ENCODE measurements at regions not wholly inside any gene's neighbourhood (a gene's known extent, or its start where the extent isn't known, plus 50 kb on each side); places are given as distances from the start of the nearest gene placed in this dataset.

DNA sequence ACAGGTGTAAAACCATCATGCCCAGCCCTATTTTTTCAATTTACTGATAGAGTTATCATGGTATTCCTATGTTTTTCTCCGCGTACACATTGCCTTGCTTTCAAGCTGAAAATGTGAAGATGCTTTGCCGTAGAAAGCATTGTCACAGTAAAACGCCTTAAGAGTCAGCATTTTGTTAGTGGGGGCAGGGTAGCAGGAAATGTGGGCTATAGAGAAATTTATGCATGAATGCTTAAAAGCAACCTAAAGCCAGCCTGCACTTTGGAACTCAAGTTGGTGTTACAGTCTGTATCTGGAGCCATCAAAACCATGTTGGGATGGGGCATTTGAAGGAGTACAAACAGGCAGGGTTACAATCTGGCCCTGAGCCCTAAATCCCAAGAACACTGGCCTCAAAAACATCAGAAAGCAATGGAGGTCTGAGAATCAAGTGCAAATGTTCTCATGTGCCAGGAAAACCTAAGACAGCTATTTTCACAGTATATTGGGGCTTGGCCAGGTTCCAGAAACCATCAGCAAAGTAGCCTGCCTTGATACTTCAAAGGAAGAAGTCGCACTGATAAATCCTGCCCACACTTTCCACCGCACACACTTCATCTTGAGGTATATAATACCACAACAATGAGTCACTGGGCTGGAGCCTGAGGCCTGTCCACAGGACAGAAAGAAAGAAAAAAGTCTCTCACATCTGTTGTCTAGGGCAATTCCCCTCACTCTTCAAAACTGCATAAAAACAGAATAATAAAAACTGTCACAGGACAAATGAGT is 313.8 kb downstream of the ENC1 start:
- peak; percentile 76 for DNase-seq (ENCODE audit: low spot score)
- Mint-ChIP-seq H3K27me3 (peaks cover 29 to 33% of the 10 kb centered on the region in 2 donors), H3K4me1 (ENCODE audit: low read depth in 2 of 2) (peaks cover 19 to 23% of the 10 kb centered on the region in 2 donors), H3K36me3 (no peaks in the 10 kb centered on the region), H3K4me3 (peak overlapping the region; percentile 51), H3K9me3 (no peaks in the 10 kb centered on the region), H3K27ac (no peak overlapping the region)
- ATAC-seq, result peak; percentile 96 to 97

DNA sequence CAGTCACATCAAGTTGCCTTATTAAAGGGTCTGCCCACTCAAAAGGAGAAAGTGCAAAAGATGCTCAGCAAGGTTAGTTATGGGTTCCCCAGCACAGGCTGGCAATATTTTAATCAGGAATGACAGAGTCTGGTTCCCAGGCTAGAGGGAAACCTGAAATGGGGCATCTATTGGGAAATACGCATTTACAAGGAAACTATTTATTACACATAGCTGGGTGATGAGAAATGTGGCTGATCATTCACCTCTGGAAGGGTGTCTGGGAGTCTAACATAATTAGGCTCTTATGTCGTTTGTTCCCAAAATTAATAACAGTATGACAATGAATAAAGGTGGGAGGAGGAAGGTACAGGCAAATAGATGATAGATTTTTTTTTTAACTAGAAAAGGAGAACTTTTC is 314.7 kb downstream of the ENC1 start:
- peaks cover 33 to 36% of the 10 kb centered on the region in 2 donors for H3K27me3 Mint-ChIP-seq
- H3K9me3 Mint-ChIP-seq, result no peaks in the 10 kb centered on the region
- H3K4me3 Mint-ChIP-seq, result peak overlapping the region; percentile 40
- no peaks in the 10 kb centered on the region for H3K36me3 Mint-ChIP-seq
- ATAC-seq (no peak), DNase-seq (ENCODE audit: low spot score) (no peak)
- peaks cover 19 to 23% of the 10 kb centered on the region in 2 donors for H3K4me1 Mint-ChIP-seq (ENCODE audit: low read depth in 2 of 2)
- H3K27ac Mint-ChIP-seq, result peak overlapping the region in 1 of 2 donors; percentile 8

DNA sequence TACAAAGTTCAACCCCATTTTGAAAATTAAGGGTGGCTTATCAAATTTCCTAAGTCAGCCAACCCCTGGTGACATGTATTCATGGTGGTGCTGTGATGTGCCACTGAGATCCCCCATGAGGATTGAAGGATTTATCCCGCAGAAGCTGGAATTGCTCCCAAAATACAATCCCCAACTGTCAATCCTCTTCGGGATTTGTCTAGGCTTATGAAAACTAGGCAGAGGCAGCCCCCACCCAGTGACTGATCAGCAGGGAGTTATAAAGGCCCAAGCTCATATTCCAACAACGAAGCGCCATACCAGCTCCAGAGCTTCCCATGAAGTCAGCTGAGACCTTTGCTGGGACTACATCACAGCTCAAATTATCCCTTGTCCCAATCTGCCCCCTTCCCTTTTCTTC is 316.0 kb downstream of the ENC1 start:
- ATAC-seq (no peak), DNase-seq (ENCODE audit: low spot score) (no peak)
- no peaks in the 10 kb centered on the region for H3K36me3 Mint-ChIP-seq
- no peak overlapping the region for H3K27ac Mint-ChIP-seq
- no peak overlapping the region for H3K4me3 Mint-ChIP-seq
- peaks cover 38 to 42% of the 10 kb centered on the region in 2 donors for H3K27me3 Mint-ChIP-seq
- H3K4me1 Mint-ChIP-seq (ENCODE audit: low read depth in 2 of 2), result peaks cover 20 to 23% of the 10 kb centered on the region in 2 donors
- H3K9me3 Mint-ChIP-seq, result no peaks in the 10 kb centered on the region

DNA sequence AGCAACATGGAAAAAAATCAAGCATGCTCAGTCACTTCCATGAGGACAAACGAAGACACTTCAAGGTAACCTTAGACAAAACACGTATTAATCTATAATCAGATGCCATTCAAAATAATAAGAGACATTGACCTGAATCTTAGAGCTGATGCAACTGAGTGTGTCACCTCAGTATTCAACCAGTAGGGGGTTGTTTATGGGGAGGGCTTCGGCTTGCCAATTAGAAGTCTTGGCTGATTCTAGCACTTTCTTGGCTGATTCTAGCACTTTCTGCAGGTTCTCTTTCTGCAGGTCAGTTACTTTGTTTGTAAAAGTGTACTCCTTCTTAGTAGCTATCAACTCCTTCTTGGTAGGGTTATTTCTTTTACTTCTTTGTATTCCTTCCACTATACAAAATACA is 317.6 kb downstream of the ENC1 start:
- Mint-ChIP-seq H3K36me3 (no peaks in the 10 kb centered on the region), H3K27ac (no peak overlapping the region), H3K9me3 (no peaks in the 10 kb centered on the region), H3K27me3 (peaks cover 38 to 42% of the 10 kb centered on the region in 2 donors), H3K4me1 (ENCODE audit: low read depth in 2 of 2) (peaks cover 23 to 28% of the 10 kb centered on the region in 2 donors), H3K4me3 (no peak overlapping the region)
- DNase-seq (ENCODE audit: low spot score), result no peak
- ATAC-seq, result no peak

DNA sequence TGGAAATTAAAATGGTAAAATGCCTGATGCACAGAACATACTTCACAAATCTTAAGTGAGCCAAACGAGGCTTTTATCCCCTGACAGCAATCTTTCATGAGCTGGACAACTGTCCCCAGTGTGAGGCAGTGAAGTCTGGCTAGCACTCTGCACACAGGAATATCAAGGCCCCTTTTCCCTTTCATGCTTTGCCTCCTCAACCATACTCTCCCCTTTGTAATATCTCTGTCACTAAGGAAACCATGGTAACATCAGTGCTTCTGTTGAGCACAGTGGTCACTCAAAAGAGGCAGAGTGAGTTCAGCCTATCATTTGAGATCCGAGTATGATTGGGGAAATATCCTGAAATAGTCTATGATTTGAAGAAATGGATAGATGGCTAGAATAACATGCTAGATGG is 318.3 kb downstream of the ENC1 start:
- Mint-ChIP-seq H3K9me3 (no peaks in the 10 kb centered on the region), H3K36me3 (no peaks in the 10 kb centered on the region), H3K27me3 (peaks cover 41 to 42% of the 10 kb centered on the region in 2 donors), H3K27ac (no peak overlapping the region), H3K4me3 (no peak overlapping the region), H3K4me1 (ENCODE audit: low read depth in 2 of 2) (peaks cover 18 to 23% of the 10 kb centered on the region in 2 donors)
- ATAC-seq (no peak), DNase-seq (ENCODE audit: low spot score) (no peak)

DNA sequence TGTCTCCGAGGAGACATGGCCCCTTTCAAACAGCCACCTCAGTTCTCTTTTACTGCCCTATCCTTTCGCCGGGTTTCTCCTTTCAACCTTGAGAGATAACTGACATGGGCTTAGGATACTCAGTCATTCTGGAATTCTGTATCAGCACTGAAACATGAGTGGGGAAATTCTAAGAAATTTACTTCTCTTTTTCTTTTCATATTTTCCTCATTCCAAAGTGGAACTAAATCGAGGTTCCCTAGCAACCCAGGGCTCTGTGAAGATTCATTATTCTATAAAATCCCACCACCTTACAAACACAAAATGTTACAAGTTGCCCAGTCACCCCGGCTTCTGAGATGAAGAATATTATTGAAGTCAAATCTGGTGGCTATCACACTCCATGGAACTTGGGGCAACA is 319.2 kb downstream of the ENC1 start:
- ATAC-seq (no peak), DNase-seq (ENCODE audit: low spot score) (no peak)
- H3K4me1 Mint-ChIP-seq (ENCODE audit: low read depth in 2 of 2), result peaks cover 11 to 15% of the 10 kb centered on the region in 2 donors
- H3K4me3 Mint-ChIP-seq, result no peak overlapping the region
- H3K9me3 Mint-ChIP-seq, result no peaks in the 10 kb centered on the region
- H3K27me3 Mint-ChIP-seq, result peaks cover 42 to 44% of the 10 kb centered on the region in 2 donors
- no peak overlapping the region for H3K27ac Mint-ChIP-seq
- no peaks in the 10 kb centered on the region for H3K36me3 Mint-ChIP-seq

DNA sequence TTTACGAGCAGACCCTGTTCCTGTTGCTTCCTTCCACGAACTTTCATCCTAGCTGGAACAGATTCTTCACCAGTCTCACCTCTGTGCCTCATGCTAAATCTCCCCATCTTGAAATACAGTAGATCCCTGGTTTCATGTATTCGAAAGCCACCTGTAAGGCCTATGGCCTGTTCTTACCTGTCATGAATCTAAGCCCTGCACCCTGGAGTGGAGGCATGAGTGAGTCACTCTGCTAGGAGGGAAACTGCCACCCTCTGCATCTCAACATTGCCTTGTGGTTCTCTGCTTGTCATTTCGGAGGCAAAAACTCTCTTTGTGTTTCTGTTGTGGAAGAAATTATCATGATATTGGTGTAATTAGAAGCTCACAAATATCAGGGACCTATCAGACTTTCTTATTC is 320.0 kb downstream of the ENC1 start:
- H3K4me3 Mint-ChIP-seq, result no peak overlapping the region
- DNase-seq (ENCODE audit: low spot score), result no peak

DNA sequence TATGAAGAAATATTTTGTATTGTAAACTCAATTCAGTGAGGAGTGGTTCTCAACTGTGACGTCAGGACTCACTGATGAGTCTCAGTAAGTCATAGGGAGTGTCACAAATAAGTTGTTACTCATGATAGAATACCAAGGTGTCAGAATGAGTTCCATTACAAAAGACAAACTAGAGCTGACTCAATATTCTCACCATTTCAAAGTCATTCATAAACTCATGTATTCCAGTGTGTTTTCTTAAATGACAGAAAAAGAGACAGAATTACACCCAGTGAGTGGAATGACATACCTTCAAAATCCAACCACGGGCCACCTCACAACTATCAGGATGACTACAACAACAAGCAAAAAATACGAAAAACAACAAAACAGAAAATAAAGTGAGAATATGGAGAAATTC is 321.5 kb downstream of the ENC1 start:
- no peak for DNase-seq (ENCODE audit: low spot score)
- Mint-ChIP-seq H3K27me3 (peaks cover 36 to 47% of the 10 kb centered on the region in 2 donors), H3K9me3 (no peaks in the 10 kb centered on the region), H3K4me1 (ENCODE audit: low read depth in 2 of 2) (peaks cover 6 to 8% of the 10 kb centered on the region in 2 donors), H3K4me3 (no peak overlapping the region), H3K36me3 (no peaks in the 10 kb centered on the region), H3K27ac (no peak overlapping the region)
- ATAC-seq, result peak; percentile 54 to 79

More for the DNA sequence above, 320.0 kb downstream of the ENC1 start:
- H3K27ac Mint-ChIP-seq, result no peak overlapping the region
- H3K36me3 Mint-ChIP-seq, result no peaks in the 10 kb centered on the region
- peaks cover 8% of the 10 kb centered on the region in 2 donors for H3K4me1 Mint-ChIP-seq (ENCODE audit: low read depth in 2 of 2)
- ATAC-seq, result no peak
- peaks cover 38 to 42% of the 10 kb centered on the region in 2 donors for H3K27me3 Mint-ChIP-seq
- H3K9me3 Mint-ChIP-seq, result no peaks in the 10 kb centered on the region

DNA sequence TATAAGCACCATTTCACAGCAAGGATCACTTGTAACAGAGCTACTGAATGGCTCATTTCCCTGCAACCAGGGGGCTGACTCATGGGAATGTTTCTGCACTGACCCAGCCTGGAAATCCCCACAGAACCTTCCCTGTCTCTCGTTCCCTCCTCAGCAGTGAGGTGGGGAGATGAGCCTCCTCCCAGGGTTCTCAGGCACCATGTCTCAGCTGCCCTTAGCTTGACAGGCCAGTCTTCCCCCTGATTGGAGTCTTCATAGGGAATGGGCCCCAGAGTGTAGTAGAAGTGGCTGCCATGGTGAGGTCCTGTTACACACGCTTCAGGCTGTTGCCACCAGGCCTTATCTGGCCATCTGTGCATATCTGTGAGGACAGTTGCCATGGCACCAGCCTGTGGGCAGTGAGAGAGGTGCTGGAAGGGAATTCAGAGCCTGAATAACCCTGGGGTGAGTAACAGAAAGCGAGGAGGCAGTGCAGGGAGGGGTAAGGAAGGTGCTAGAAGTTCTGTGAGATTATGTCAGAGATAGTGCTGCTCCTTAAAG is 324.4 kb downstream of the ENC1 start:
- ATAC-seq (peak; percentile 52 to 69), DNase-seq (ENCODE audit: low spot score) (no peak)
- H3K27ac Mint-ChIP-seq, result no peak overlapping the region
- no peak overlapping the region for H3K4me3 Mint-ChIP-seq
- no peaks in the 10 kb centered on the region for H3K9me3 Mint-ChIP-seq
- H3K4me1 Mint-ChIP-seq (ENCODE audit: low read depth in 2 of 2), result peaks cover 6 to 8% of the 10 kb centered on the region in 2 donors
- H3K36me3 Mint-ChIP-seq, result no peaks in the 10 kb centered on the region
- peaks cover 37 to 46% of the 10 kb centered on the region in 2 donors for H3K27me3 Mint-ChIP-seq

DNA sequence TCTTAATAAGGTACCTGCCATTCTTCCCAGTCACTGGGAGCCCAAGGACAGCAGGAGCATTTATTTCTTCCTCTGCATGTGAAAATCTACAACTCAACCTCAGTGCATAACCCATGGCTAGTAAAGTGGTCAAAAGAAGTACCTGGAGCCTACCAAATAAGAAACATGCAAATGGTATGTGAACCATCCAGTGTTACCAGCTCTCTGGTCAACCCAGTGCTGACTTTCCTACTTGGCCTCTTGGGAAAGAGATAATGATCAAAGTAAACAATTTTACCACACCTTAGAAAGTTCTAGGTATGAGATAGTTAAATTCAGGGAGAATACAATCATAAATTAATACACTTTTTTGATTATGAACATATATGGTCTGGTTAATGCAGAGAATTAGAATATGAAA is 325.6 kb downstream of the ENC1 start:
- H3K4me1 Mint-ChIP-seq (ENCODE audit: low read depth in 2 of 2), result peaks cover 6 to 8% of the 10 kb centered on the region in 2 donors
- no peaks in the 10 kb centered on the region for H3K9me3 Mint-ChIP-seq
- DNase-seq (ENCODE audit: low spot score) (no peak), ATAC-seq (no peak)
- H3K27me3 Mint-ChIP-seq, result peaks cover 30 to 41% of the 10 kb centered on the region in 2 donors
- H3K36me3 Mint-ChIP-seq, result no peaks in the 10 kb centered on the region
- no peak overlapping the region for H3K27ac Mint-ChIP-seq
- H3K4me3 Mint-ChIP-seq, result no peak overlapping the region

DNA sequence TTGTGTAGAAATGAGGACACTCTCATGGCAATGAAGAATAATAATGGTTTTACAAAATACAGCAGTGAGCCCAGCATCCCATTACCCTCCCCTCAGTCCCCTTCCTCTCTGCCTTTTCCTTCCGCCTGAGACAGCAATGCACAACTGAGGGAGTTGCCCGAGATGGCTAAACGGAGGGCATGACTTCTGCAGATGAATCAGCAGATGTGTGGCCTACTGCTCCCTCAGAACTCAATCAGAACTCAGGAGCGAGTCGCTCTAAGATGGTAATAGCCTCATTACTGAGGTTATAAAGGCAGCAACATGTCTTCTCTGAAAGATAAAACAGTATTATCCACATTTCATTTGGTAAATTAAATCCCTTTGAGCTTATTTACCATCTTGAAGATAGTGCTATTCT is 326.6 kb downstream of the ENC1 start:
- DNase-seq (ENCODE audit: low spot score), result no peak
- H3K36me3 Mint-ChIP-seq, result no peaks in the 10 kb centered on the region
- H3K4me1 Mint-ChIP-seq (ENCODE audit: low read depth in 2 of 2), result peaks cover under 1 to 2% of the 10 kb centered on the region in 2 donors
- no peak overlapping the region for H3K27ac Mint-ChIP-seq
- ATAC-seq, result no peak
- H3K4me3 Mint-ChIP-seq, result no peak overlapping the region
- H3K9me3 Mint-ChIP-seq, result no peaks in the 10 kb centered on the region
- H3K27me3 Mint-ChIP-seq, result peaks cover 26 to 37% of the 10 kb centered on the region in 2 donors

DNA sequence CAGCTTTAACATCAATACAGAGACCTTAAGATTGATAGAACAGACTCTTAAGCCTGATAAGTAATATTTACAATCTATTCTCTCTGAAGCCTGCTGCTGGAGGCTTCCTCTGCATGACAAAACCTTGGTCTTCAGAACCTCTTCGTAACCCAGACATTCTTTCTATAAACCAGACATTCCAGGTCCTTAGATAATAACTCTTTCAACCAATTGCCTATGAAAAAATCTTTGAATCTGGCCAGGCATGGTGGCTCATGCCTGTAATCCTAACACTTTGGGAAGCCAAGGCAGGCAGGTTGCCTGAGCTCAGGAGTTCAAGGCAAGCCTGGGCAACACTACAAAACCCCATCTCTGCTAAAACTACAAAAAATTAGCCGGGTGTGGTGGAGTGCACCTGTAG is 327.8 kb downstream of the ENC1 start:
- Mint-ChIP-seq H3K36me3 (no peaks in the 10 kb centered on the region), H3K27me3 (peaks cover 25 to 36% of the 10 kb centered on the region in 2 donors)

DNA sequence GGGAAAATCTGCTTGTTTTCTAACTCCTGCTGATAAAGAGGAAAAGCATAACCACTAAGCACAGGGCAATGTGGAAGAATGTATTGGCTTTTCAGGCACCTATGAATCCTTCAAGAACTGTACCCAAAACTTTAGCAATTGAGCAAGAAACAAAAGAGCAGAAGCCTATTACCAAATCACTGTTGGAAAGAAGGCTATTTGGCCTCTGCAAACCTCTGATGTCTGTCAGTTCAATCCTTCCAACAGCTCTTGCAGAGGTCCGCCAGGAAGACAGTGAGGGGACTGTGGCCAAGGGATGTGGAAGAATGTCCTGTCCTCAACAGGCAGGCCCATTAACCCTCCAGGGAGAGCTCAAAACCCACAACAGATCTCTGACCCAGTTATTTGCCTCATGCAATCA is 328.6 kb downstream of the ENC1 start:
- ATAC-seq (no peak), DNase-seq (ENCODE audit: low spot score) (no peak)
- H3K4me1 Mint-ChIP-seq (ENCODE audit: low read depth in 2 of 2), result peaks cover 0 to 2% of the 10 kb centered on the region in 2 donors
- peaks cover 22 to 36% of the 10 kb centered on the region in 2 donors for H3K27me3 Mint-ChIP-seq
- H3K27ac Mint-ChIP-seq, result no peak overlapping the region
- H3K9me3 Mint-ChIP-seq, result no peaks in the 10 kb centered on the region
- H3K4me3 Mint-ChIP-seq, result no peak overlapping the region
- H3K36me3 Mint-ChIP-seq, result no peaks in the 10 kb centered on the region

More for the DNA sequence above, 327.8 kb downstream of the ENC1 start:
- DNase-seq (ENCODE audit: low spot score) (no peak), ATAC-seq (no peak)
- H3K4me1 Mint-ChIP-seq (ENCODE audit: low read depth in 2 of 2), result peaks cover 0 to 2% of the 10 kb centered on the region in 2 donors
- H3K9me3 Mint-ChIP-seq, result no peaks in the 10 kb centered on the region
- no peak overlapping the region for H3K27ac Mint-ChIP-seq
- no peak overlapping the region for H3K4me3 Mint-ChIP-seq
